ENCODE measurements at regions not wholly inside any gene's neighbourhood (a gene's known extent, or its start where the extent isn't known, plus 50 kb on each side); places are given as distances from the start of the nearest gene placed in this dataset.
"Not testable (repeated sequence)": the region's sequence is repeated elsewhere in the genome, so short reads cannot be mapped to it uniquely, and the experiment has no call there.

DNA sequence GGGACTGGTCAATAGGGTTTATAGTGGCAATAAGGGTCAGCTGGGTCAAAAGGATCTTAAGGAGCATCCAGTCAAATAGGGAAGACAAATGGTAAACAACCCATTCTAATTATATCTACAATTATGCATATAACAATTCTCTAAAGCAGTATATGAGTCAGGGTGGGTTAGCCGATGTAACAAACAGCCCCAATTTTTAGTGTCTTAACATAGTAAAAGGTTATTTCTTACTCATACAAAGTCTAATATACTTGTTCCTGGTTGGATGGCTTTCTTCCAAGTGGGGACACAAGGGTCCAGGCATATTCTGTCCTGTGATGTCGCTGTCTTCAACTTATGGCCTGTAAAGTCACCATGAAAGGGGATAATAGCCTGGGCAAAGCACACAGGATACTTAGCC is 97.9 kb upstream of the GALNT15 start:
- DNase-seq (ENCODE audit: low read depth in 2 of 2) = no peak

GRCh38 chr3:16077146-16077545 is 97.3 kb upstream of the GALNT15 start:
- not testable (repeated sequence) for DNase-seq (ENCODE audit: low read depth in 2 of 2)

DNA sequence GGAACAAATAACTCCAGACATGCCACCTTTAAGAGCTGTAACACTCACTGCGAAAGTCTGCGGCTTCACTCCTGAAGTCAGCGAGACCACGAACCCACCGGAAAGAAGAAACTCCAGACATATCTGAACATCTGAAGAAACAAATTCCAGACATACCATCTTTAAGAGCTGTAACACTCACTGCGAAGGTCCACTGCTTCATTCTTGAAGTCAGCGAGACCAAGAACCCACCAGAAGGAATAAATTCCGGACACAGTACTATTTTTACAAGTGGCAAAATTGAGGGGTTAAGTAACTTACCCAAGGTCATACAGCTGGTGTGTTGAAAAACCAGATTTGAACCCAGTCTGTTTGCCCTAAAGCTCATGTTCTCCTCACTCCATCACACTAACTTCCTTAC is 96.8 kb upstream of the GALNT15 start:
- DNase-seq (ENCODE audit: low read depth in 2 of 2) = not testable (repeated sequence)

GRCh38 chr3:16079519-16079918 is 95.0 kb upstream of the GALNT15 start:
- DNase-seq (ENCODE audit: low read depth in 2 of 2) = no peak

- DNase-seq (ENCODE audit: low read depth in 2 of 2) = no peak
Observed at GRCh38 chr3:16081661-16082060, 92.8 kb upstream of the GALNT15 start.

GRCh38 chr3:16084887-16085286 is 89.6 kb upstream of the GALNT15 start:
- no peak for DNase-seq (ENCODE audit: low read depth in 2 of 2)

- no peak for DNase-seq (ENCODE audit: low read depth in 2 of 2)
Observed at GRCh38 chr3:16085410-16085809, 89.1 kb upstream of the GALNT15 start.

DNA sequence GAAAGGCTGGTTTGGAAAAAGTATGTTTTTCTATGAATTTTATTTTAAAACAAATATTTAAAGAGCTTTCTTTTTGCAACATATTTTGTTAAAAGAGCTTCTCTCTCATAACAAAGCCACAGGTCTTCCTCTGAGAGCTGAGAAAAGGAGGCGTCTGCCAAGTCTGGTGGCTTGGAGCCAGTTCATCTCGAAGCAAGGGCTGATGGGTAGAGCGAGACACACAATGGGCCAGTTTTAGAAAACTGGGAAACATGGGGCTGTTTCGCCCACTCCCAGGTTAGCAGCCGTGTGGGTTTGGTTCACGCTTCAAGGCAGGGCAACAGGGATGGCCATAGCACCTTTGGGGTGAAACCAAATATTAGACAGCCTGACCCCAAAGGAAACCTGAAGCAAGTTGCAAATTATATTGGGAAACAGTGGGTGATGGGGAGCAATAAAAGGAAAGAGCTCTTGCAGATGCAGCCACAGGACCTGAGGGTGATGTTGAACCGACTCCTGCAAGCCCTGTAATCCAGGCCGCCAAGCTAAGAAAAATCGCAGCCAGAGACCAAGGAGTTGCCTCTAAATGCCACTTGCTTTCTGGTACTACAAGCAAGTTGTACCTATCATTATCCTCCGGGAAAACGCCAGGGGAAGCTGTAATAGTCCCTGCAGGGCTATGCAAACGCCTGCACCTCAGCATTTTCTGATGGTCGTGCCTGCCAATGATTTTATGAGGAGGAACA is 88.4 kb upstream of the GALNT15 start:
- no peak for DNase-seq (ENCODE audit: low read depth in 2 of 2)

DNA sequence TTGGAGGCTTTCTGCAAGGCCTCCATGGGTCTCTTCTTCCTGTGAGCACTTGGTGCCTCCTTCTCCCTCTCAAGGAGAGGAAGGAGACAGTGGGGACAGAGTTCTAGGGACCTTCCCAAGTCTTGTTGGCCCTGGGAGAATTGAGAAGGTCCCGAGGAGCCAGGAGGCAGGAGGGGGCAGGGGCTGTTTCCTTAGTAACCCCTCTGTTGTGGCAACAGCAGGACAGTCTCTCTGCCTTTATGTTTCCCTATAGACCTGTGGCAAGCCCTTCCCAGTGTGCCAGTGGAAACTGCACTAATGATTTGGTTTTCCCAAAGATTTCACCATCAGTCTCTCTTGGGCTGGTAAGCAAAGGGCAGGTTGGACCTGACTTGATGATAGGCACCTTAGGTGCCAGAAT is 87.8 kb upstream of the GALNT15 start:
- DNase-seq (ENCODE audit: low read depth in 2 of 2) = no peak

DNA sequence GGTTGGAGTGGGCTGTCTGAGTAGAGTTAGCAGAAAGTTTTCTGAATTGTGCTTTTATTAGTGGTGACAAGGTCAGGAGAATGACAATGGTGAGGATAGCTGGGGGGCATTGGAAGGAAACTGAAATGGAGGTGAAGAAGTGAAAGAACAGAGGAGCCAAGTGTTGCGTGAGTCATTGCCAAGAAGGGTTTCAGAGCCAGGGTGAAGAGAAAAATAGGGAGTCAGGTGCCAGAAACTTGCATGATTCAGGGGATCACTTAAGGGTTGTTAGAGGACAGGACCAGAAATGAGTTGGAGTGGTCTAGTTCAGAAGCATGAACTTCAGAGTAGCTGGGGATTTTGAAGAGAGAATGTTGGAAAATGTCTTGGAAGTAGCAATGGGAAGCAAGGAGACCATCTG is 86.0 kb upstream of the GALNT15 start:
- DNase-seq (ENCODE audit: low read depth in 2 of 2) = no peak

GRCh38 chr3:16089521-16089920 is 85.0 kb upstream of the GALNT15 start:
- no peak for DNase-seq (ENCODE audit: low read depth in 2 of 2)

DNA sequence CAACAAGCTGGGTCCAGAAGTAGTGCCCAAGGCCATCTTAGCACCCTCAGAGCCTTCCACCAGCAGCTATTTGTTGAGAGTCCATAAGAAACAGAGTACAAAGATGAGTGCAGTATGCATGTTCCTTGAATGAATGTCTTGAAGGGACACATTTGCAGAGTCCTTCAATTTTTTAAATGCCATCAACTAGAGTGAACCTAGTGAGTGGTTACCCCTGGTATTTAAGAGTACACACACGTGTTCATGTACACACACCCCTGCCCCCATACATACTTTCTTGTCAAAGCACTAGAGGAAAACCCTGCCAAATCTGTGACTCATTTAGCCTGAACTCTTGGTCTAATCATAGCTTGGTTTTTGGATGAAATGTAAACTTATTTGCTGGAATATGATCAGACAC is 84.5 kb upstream of the GALNT15 start:
- no peak for DNase-seq (ENCODE audit: low read depth in 2 of 2)

GRCh38 chr3:16090706-16091105 is 83.8 kb upstream of the GALNT15 start:
- DNase-seq (ENCODE audit: low read depth in 2 of 2) = no peak

DNA sequence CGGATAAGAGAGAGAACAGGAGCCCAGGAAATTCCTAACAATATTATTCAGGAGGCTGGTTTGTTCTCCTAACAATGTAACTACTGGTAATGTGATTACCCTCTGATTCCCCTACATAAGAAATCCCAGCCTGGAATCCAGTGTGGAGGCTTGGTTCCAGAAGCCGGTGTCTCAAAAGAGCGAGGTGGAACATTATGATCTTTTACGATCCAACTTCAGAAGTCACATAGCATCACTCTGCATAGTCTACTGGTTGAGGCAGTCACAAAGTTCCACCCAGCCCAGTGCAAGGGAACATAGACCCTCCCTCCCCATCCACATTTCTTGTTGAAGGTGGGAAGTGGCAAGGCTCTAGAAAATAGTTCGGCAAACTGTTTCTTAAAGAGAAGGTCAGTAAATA is 81.6 kb upstream of the GALNT15 start:
- no peak for DNase-seq (ENCODE audit: low read depth in 2 of 2)

DNA sequence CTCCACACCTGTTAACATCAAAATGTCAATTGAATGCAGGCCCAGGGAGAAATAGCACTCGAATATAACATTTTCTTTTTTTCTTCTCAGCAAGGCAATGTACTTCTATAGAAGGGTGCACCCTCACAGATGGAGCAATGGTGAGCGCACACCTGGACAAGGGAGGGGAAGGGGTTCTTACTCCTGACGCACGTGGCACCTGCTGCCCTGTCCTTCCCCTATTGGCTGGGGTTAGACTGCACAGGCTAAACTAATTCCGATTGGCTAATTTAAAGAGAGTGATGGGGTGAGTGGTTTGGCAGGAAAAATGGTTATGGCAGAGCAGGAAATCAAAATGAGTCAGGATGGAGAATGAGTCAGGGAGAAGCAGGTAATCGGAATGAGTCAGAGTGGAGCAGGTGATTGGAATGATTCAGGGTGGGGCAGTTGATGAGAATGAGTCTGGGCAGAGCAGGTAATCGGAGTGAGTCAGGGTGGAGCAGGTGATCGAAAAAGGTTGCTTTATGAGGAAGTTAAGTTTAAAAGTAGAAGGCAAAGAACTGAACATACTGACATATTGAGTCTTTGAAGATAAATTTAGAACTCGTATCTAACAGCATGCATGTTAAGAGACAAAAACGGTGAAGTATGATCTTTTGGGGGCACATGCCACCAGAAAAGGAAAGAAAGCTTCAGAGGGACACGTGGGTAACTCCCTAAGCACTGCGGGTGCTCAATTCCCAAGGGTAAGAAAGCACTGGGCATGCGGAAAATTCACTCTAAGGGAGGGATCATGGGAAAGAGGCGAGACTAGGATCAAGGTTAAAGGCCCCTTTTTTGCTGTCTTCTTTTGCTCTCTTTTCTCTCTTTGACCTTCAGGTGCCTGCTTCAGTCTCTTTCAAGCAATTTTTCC is 72.9 kb upstream of the GALNT15 start:
- DNase-seq (ENCODE audit: low read depth in 2 of 2) = no peak

- DNase-seq (ENCODE audit: low read depth in 2 of 2) = no peak
Observed at GRCh38 chr3:16102187-16102561, 72.3 kb upstream of the GALNT15 start.

GRCh38 chr3:16102905-16103364 is 71.5 kb upstream of the GALNT15 start:
- no peak for DNase-seq (ENCODE audit: low read depth in 2 of 2)

DNA sequence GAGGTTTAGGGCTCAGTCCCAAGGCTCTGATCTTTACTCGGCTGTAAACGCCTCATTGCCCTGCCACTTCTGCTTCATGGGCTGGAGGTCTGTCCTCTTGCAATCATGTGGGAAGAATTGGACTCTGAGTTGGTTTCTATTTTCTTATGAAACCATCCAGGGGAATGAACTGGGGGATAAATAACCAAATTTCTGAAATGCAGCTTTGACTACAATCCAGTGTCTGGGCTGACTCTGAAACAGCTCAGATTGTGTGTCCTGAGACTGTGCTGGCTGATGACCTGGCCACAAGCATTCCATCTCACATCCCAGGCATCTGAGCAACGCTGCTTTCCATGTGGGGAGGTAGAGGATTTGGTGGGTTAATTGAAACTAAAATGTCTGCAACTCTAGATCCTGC is 71.0 kb upstream of the GALNT15 start:
- no peak for DNase-seq (ENCODE audit: low read depth in 2 of 2)

GRCh38 chr3:16104156-16104555 is 70.3 kb upstream of the GALNT15 start:
- no peak for DNase-seq (ENCODE audit: low read depth in 2 of 2)

GRCh38 chr3:16106050-16106449 is 68.4 kb upstream of the GALNT15 start:
- no peak for DNase-seq (ENCODE audit: low read depth in 2 of 2)

DNA sequence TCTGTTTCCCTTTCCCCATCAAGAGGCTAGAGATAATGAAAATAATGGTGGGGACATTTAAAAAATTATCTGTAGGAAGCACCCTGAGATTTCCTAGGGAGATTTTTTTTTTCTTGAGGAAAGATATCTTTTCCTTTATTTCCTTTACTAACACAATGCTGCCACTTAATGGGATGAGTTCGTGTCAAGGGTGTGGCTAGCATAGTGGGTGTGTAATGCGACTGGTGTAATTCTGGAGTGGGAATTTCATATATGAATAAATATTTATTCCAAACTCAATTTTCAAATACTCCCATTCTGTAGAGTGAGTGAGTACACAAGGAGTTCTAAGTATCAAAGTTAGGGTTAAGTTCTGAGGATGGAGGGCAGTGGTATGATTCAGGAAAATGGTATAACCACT is 66.1 kb upstream of the GALNT15 start:
- no peak for DNase-seq (ENCODE audit: low read depth in 2 of 2)

DNA sequence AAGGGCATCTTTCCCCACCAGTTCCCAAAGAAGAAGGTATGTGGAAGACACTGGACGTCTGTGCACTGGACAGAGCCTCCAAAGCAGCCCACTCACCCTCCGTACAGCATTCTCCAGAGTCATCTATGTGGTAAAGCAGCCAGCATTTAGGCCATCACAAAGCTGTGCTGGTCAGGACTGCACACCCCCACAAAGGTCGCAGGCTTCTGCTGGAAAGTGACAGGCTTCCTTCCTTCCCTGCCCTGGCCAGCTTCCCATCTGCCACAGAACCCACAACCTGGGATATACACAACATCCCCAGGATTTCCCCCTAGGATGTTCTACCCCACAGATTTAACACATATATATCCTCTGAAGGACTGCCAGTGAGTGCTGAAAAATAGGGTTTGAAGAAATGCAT is 64.6 kb upstream of the GALNT15 start:
- DNase-seq (ENCODE audit: low read depth in 2 of 2) = no peak

DNA sequence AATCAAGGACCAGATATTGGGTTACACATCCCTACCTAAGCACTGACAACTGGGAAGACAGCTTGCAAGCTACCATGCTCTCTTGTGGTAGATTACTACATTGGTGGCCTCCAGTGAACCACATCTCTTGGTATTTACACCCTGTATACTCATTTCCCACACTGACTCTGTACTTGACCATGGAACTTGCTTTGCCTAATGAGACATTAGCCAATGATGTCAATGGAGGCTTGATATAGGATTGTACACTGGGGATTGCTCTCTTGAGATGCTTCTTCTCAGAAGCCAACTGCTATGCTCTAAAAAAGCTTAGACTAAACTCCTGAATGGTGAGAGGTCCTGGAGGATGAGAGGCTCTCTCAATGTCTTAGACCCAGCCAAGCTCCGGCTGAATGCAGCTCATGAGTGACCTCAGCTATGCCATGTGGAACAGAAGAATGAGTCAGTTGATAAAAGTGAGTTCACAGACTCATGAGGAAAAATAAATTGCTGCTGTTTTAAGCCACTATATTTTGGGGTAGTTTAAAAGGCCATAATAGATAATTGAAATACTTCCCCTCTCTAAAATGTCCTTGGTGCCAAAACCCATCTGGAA is 61.5 kb upstream of the GALNT15 start:
- DNase-seq (ENCODE audit: low read depth in 2 of 2) = no peak
